Muscle of back (tissue), 3 donors: ENCODE measurements at regions not wholly inside any gene's neighbourhood (a gene's known extent, or its start where the extent isn't known, plus 50 kb on each side); places are given as distances from the start of the nearest gene placed in this dataset.
A peak's percentile ranks its signal among the peaks of the same experiment; 100 is the strongest.
"Not testable (repeated sequence)": the region's sequence is repeated elsewhere in the genome, so short reads cannot be mapped to it uniquely, and the experiment has no call there.

Experiments used
- DNase-seq, 3 donors: peaks; one replicate each; pipeline versions ENCODE4 v3.0.0 to v3.0.0-alpha.2; 2013

DNA sequence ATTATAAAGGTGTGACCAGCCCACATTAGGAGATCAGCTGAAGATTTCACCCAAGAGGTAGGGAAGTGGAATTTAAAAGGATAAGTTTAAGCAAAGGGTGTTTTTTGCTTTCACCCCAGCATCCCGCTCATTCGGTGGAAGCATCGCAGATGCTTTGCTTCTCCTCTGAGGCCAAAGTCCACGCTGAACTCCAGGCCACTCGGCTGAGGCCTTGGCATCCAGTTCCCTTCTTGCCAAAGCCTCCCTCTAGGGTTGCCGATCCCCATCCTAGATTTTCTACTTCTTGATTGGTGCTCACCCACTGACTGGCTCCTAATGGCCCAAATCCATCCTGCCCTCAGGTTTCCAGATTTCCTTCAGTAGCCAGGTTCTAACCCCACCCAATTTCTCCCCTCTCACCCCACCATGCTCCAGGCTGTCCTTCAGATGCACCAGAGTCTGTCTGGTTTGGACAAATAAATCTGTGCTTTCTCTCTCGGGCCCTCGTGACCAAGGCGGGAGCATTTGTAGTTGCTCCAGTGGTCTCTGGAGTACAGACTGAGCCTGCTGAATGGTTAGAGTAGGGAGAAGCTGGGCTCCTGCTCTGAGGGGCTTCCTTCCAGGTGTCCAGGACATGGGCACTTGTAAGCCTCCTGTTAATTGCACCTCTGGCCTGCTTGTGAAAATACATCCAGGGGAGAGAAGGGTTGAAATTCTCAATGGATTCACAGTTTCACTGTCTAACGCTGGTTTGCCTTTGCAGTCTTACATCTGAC lies 193.2 kb downstream of the C1orf94 start:
- no peak for DNase-seq

DNA sequence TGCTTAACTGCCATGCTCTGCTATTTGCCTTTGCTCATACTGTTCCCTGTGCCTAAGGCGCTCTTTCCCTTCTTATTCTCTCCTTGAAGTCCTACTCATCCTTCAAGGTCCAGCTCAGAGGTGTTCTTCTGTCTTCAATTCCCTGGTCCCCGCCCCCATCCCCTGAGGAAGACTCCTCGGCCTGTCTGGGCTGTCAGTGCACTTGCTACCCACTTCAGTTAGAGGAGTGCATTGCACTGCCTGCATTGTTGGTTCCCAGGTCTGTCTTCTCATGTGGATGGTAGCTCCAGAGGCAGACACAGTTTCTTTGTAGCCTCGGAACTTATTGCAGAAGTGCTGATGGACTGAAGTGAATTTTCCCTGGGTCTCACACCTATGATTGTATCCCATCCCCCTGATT lies 194.0 kb downstream of the C1orf94 start:
- no peak for DNase-seq

DNA sequence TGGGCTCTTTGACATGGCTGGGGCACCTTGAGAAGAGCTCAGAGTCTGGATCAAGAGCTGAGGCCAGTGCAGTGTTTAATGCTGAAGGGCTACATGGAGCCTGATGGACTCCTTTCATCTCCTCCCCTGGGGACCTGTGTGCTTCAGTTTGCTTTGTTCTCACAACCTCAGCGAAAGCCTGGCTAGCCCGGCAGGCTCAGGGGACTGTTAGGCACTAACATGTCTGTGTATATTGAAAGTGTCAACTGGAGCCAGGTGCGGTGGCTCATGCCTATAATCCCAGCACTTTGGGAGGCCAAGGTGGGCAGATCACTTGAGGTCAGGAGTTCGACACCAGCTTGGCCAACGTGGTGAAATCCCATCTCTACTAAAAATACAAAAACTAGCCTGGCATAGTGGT lies 194.5 kb downstream of the C1orf94 start:
- DNase-seq: not testable (repeated sequence)

DNA sequence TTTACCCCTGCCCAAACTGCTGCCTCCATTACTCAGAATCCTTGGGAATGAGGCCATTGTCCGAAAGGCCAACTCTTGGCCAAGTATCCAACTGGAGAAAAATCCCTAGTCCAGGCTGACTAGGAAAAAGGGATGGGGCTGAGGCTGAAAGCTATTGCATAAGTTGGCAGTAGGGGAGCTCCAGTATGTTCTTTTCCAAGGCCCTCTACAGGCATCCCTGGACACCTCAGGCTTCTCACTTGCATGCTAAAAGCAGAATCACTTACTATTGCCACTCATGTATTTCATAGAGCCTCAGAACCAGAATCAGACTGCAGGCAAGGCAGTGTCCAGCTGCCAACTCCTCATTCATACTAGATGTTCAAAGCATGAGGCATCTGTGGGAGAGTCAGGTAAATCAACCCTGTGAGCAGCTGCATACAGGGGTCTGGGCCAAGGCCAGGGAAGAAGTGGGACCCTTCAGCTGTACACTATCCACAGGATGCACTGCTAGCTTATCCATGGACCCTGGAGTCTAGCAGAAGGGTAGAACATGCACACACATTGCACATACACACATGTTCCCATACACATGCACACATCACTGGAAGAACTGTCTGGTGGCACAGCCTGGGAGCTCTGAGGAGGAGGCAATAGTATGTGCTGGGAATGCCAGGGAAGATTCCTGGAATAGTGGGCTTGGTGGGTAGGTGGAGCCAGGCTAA lies 195.3 kb downstream of the C1orf94 start:
- no peak for DNase-seq

DNA sequence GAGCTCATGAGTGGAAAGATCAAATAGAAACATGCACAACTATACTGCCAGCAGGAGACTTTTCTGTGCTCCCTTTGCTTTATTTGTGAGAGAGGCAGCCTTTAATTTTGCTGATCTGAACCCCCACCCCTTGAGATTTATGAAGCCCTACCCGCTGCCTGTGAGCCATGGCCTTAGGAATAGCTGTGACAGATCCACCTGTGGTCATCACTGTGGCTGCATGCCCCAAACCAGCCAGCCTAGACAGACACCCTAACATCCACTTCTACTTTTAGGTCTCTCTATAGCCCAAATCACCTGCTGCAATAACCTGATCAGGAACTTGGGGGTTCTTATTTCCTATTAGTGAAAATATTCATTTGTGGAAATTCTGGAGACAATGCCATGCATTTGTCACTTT lies 196.2 kb downstream of the C1orf94 start:
- no peak for DNase-seq

DNA sequence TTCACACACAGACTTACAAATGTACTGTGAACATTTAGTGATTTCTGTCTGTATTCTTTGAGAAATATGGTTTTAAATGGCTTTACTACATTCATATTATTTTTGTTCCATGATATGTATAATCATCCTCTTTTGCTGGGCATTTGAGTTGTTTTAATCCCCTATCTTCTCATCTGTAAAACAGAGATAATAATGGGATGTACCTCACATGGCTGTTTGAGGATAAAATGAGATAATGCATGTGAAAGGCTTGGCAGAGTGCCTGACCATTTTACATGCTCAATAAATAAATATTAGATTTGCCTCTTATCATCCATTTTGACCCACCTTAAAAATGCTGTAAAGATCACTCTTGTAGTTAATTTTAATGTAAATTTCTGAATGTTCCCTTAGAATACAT lies 197.2 kb downstream of the C1orf94 start:
- DNase-seq: no peak

DNA sequence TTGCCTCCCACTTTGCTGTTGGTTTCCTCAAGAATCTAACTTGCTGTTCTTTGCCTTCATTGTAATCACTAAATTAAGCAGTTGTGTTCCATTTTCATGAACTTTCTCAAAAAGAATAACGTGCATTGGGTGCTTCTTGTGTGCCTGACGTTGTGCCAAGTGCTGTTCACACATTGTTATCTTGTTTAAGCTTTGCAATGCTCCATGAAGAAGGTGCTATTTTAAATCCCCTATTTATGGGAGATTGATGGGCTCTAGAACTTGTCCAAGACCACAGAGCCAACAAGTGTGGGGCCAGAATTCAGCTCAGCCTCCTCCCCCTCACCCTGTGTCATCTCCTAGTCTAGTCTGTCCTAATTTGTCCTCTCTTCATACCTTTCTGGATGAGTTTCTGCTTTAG lies 199.8 kb downstream of the C1orf94 start:
- DNase-seq: no peak

DNA sequence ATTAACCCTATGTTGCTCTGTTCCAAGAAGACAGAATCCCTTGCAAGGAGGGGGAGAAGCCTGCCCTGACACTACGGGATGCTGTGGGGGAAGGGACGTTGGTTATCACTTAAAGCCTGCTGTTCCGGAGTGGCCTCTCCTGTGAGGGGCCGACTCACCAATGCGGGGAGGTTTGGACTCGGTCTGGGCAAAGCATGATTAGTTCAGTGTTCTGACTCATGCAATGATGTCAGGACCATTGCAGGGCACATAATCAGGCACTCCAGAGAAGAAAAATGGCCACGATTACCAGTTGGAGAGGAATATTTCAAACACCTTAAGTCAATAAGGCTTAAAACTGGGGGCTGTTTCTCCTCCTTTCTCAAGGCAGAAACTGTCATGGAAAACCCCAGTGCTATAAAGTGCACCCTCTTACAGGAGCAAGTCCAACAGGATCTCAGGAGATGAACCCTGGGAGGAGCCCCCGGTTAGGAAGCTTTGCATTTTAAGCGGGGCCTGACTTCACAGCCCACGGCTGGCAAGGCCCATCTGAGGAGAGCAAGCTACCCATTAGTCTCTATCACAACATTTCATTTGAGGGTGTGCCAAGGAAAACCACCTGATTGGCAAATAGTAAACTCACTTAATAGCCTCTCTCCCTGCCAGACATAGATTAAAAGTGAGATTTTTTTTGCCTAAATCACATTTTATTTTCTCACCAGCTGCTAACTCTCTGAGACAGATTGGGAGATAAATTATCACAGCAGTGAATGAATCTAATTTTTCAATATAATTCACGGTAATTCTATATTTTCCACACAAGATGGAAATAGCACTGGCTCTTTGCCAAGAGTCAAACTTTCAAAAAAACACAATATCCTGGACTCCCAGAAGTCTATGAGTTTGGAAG lies 202.5 kb downstream of the C1orf94 start:
- peak; percentile 2 to 11 (median 7) for DNase-seq

DNA sequence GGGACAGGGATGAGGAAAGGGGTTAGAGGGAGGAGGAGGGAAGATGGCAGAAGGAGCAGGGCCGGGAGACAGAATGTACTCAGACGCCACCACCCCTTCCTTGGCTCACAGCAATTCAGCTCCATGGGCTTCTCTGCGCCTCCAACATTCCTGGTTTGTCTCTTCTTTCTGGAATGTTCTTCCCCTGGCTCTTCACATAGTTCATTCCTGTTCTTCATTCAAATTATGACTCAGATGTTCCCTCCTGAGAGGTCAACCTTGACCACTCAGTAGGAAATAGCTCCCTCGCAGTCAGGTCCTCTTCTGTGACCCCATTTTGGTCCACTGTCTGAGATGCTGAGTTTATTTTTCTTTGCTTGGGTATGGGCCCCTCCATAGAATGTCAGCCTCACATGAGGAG lies 203.2 kb downstream of the C1orf94 start:
- DNase-seq: peak in 2 of 3 donors; percentile 3 to 20

DNA sequence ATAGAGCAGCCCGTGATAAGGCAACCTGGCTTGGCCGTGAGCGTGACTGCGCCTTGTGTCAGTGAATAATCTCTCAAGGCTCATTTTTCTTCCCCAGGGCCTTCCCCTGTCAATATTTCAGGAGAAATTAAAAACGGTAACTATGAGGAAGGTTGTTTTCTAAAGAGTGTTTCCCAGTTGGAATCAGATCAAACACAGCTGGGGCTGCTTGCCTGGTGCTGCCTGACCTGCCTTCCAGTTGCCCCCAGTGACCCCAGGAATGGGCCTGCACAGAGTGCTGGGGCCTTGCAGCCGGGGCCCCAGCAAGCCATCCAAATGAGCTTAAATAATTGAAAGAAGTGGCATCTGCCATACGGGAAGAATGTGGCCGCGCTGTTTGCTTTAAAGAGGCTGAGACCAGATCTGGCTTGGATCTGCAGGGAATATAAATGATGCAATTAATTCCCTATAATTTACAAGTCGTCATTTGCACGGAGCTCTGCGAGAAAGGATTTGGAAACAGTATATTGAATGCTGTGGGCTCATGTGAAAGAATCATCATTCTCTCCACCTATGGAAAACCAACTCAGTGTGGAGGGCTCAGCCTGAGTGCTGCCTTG lies 203.9 kb downstream of the C1orf94 start:
- DNase-seq: no peak

DNA sequence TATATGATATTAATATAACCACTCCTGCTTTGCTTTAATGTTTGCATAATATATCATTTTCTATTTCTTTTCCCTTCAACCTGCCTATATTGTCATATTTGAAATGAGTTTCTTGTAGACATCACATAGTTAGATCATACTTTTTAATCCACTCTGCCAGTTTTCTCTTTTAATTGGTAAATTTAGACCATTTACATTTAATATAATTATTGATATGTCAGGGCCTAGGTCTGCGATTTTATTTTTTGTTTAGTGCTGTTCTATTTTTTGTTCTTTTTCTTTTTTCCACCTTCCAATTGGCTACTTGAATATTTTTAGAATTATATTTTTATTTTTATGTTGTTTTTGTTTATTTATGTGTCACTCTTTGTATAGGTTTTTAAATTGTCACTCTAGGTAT lies 213.3 kb downstream of the C1orf94 start:
- DNase-seq: no peak

DNA sequence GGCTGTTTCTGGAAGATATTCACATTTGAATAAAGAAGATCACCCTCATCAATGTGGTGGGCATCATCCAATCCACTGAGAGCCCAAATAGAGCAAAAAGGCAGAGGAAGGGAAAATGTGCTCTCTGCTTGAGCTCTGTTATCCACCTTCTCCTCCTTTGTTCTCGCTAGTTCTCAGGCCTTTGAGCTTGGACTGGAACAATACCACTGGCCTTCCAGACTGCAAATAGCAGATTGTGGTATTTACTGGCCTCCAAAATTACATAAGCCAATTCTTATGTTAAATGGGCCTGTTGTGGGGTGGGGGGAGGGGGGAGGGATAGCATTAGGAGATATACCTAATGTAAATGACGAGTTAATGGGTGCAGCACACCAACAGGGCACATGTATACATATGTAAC lies 219.3 kb downstream of the C1orf94 start:
- DNase-seq: no peak

DNA sequence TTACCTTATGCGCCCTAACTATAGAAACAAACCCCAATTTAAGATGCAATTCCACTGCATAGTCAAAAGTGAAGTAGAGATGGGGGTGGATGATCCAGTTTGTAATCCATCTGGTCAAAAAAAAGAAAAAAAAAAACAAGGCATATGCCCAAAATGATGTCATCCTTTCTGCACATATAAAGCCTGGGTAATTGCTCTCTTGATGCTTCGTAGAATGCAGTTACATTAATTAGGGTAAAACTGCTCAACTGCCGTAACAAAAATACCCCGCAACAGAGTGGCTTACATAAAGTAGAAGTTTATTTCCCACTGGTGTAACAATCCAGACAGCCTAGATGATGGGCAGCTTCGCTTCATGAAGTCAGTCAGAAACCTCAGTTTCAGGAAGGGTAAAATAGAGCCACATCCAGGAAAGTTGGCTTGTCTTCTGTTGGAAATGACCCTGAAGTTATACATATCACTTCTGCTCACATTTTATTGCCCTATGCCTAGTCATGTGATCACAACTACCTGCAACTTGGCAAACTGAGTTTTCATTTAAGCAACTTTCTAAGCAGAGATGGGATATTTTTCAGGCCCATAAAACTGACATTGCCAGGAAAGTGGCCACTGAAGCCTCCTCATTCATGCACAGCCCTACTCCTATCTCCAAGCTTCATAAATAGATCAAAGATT lies 221.7 kb downstream of the C1orf94 start:
- no peak for DNase-seq

DNA sequence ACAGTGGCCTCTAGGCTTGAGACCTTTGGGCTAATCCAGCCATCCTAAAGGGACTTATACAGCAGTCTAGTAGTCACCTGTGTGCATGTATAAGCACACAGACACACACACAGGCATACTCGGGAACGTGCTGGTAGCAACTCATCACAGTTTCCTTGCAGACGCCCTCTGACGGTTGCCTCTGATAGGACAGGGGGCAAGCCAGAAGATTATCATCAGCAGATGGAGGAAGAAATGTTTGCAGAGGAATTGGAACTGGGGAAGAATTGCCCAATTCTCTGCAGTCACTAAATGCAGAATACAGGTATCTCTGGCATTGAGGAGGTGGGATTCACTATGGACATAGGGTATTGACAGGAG lies 222.2 kb downstream of the C1orf94 start:
- no peak for DNase-seq

DNA sequence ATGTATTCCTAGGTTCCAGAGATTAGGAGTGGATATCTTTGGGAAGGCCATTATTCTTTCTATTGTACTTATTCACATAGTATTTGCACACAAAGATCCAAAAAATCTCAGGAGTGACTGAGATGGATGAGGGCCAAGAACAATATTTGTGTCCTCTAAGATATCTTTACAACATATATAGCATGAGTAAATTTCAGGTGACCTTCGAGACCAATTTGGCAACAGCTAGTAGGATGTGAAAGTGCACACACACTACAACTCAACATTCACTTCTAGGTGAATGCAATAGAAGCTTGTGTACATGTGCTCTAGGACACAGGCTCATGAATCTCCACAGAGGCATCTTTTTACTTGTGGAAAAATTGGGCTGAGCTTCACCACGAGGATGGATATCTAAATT lies 224.0 kb downstream of the C1orf94 start:
- no peak for DNase-seq

DNA sequence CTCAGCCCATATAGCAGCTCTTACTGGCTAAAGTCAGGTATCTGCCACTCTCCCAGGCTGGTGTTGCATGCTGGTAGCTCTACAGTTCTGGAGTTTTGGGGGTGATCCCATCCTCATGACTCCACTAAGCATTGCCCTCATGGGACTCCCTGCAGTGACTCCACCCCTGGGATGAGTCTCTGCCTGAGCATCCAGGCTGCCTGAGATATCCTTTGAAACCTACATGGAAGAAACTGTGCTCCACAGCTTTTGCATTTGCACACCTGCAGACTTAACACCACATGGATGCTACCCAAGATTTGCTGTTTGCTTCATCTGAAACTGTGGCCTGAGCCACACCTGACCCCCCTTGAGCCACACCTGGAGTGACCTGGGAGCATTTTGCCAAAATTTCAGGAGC lies 226.4 kb downstream of the C1orf94 start:
- DNase-seq: no peak

DNA sequence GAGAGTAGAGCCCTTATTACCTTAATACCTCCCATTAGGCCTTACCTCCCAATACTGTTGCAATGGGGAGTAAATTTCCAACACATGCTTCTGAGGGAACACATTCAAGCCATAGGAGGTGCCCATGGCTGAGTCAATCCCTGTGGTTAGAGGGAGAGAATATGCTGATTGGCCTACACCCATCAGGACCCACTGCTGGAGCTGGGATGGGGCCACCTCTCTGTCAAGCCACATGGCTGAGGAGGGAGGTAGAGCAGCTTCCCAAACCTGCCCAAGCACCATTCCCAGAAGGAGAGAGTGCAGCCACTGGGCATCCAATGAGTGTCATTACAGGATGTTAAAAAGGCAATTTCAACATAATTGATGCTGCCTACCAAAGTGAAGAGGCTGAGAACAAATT lies 228.1 kb downstream of the C1orf94 start:
- no peak for DNase-seq

DNA sequence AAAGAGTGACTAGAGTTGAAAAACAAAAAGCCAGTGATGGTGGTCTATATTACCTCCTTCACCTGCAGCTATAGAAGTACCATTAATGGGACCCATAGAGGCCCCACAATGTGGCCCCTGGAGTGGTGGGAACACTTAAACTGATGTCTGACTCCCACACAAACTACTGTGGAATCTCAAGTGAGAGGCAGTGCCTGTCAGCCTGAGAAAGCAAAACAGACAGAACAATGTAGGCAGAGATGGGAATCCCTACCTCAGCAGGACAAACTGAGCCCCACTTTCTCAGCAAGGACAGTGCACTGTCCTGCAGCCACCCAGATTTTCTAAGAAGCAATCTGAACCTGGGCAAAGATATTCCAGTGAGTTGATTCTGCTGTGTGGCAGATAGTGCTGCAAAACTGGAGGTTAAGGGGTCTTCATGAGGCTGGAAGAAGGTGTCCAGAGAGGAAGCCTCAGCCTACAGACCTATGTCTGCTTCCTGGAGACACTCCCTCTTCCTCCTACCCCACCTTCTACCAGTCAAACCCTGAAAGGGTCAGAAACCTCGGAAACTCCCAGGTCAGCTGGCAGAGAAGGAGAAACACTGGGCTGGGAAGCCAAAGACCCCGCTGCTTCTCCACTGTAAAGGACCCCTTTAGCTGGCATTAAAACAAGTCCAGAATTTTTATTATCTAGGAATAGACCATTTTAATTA lies 228.7 kb downstream of the C1orf94 start:
- no peak for DNase-seq

DNA sequence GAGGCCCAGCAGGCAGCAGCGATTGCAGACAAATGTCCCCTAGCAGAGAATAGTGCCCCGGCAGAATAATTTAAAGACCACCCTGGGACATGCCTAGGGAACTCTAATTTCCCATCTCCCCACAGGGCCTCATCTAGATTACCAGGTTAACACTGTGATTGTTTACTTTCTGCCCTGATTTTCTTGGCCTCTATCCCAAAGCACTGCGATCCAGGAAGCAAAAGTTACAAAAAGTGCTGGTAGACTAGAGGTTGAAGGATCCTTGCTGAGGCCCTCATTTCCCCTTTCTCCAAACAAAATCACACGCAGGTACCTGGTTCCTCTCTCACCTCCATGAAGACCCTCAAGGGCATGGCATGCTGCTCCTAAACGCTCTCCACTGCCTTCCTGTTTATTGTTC lies 229.7 kb downstream of the C1orf94 start:
- DNase-seq: no peak

DNA sequence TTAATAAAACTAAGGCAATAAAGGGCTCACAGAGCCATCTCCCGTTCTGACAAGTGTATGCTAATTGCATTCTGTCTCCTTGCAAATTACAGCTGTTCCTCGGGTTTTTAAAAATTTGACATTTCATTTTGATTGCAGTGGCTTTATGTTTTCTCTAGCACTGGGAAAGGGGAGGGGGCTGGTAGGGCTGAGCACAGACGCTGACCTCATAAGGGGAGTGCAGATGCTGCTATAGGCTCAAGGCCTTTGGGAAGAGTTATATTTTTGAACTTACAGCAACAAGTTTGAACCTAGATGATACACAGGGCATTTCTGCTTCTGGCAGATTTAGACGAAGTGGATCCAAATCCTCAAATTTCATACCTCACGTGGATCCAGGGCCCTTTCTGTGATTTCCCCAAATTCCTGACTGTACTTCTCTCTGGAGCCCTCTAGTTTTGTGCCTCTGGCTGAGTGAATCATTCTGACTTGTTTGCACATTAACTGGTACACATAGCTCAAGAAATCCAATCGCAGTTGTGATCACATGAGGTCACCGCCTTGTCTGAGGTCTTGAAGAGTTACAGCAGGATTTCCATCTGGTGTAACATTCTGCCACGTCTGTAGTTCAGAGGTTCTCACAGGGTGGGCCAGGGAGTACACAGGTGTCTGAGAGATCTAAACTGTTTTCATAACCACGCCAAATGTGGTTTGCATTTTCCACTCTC lies 230.3 kb downstream of the C1orf94 start:
- DNase-seq: peak in 1 of 3 donors; percentile 20
